Small intestine (tissue), 7 donors: ENCODE measurements at regions not wholly inside any gene's neighbourhood (a gene's known extent, or its start where the extent isn't known, plus 50 kb on each side); places are given as distances from the start of the nearest gene placed in this dataset.
A peak's percentile ranks its signal among the peaks of the same experiment; 100 is the strongest.

Source experiments
- DNase-seq, 2 donors: peaks; one replicate each; pipeline versions ENCODE4 v3.0.0 to v3.0.0-alpha.2; 2013
- FAIRE-seq: peaks from 2 replicates; lab custom pipeline; 2012; peaks lifted over from hg19 to GRCh38; lab: Jason Lieb, UNC
- H3K27ac ChIP-seq, 3 donors: one replicate each; pipeline ENCODE4 v1.5.1; 2013; ENCODE audit warnings: low read length in 2 of 3, mild to moderate bottlenecking in 2 of 3, control low read depth in 1 of 3, inconsistent platforms in 1 of 3, low read depth in 1 of 3, moderate library complexity in 1 of 3
- H3K27me3 ChIP-seq, 3 donors: one replicate each; pipeline ENCODE4 v1.6.1; 2013; ENCODE audit warnings: low read length in 3 of 3, inconsistent platforms in 1 of 3; ENCODE audit not compliant: control insufficient read depth in 3 of 3, insufficient read depth in 3 of 3
- H3K36me3 ChIP-seq, 3 donors: one replicate each; pipeline ENCODE4 v1.6.1; 2013; ENCODE audit warnings: low read length in 3 of 3, inconsistent platforms in 1 of 3, low read depth in 1 of 3, mild to moderate bottlenecking in 1 of 3, moderate library complexity in 1 of 3; ENCODE audit not compliant: control insufficient read depth in 3 of 3, insufficient read depth in 2 of 3
- H3K4me1 ChIP-seq, 3 donors: one replicate each; pipeline ENCODE4 v1.6.1; 2013; ENCODE audit warnings: low read length in 2 of 3, inconsistent platforms in 1 of 3, low read depth in 1 of 3, mild to moderate bottlenecking in 1 of 3, moderate library complexity in 1 of 3; ENCODE audit not compliant: control insufficient read depth in 3 of 3, insufficient read depth in 2 of 3
- H3K4me3 ChIP-seq, 3 donors: one replicate each; pipeline ENCODE4 v1.5.1; 2013; ENCODE audit warnings: low read length in 3 of 3, control low read depth in 1 of 3, inconsistent platforms in 1 of 3, low read depth in 1 of 3, mild to moderate bottlenecking in 1 of 3, moderate library complexity in 1 of 3
- H3K9me3 ChIP-seq, 2 donors: one replicate each; pipeline ENCODE4 v1.6.1; 2013; ENCODE audit warnings: low read depth in 1 of 2, low read length in 1 of 2; ENCODE audit not compliant: control insufficient read depth in 2 of 2, insufficient read depth in 1 of 2
- WGBS, 3 donors: extraction: QIAGEN DNeasy Blood & Tissue Kit; methylation state at CpG; one replicate each; pipeline ENCODE4 v1.1.7; 2013; 5-methylcytosine and 5-hydroxymethylcytosine counted together
- donor health status: healthy with polysubstance abuse.
- donor health status: control.
- donor health status: control.
- donor health status: Bipolar disorder and iron deficiency.
- donor health status: healthy.

- 13 to 55% (median 30%) methylated on average over 7 of the region's 7 CpGs for WGBS, 3 donors
- H3K27me3 ChIP-seq: no peaks in the 10 kb centered on the region
- FAIRE-seq: no peak
Observed at GRCh38 chr12:43277651-43278540, 274.1 kb downstream of the ADAMTS20 start.

GRCh38 chr12:43273467-43273866 is 278.5 kb downstream of the ADAMTS20 start:
- peak; percentile 12 to 78 for DNase-seq

More at GRCh38 chr12:43277651-43278540, 274.1 kb downstream of the ADAMTS20 start:
- Histone ChIP-seq H3K27ac (peak overlapping the region in 2 of 3 donors; percentile 34 to 63), H3K4me3 (no peak overlapping the region), H3K4me1 (peaks cover 0 to 5% (median 3%) of the 10 kb centered on the region in 3 donors), H3K36me3 (no peaks in the 10 kb centered on the region), H3K9me3 (no peaks in the 10 kb centered on the region)
- peak; percentile 73 to 74 for DNase-seq

GRCh38 chr12:43271659-43272058 is 280.3 kb downstream of the ADAMTS20 start:
- H3K4me3 ChIP-seq: no peak overlapping the region
- FAIRE-seq (no peak), DNase-seq (no peak)
- no peaks in the 10 kb centered on the region for H3K36me3 ChIP-seq
- no peaks in the 10 kb centered on the region for H3K9me3 ChIP-seq
- no peaks in the 10 kb centered on the region for H3K27me3 ChIP-seq
- no peak overlapping the region for H3K27ac ChIP-seq
- 59 to 74% (median 72%) methylated on average over 2 of the region's 2 CpGs for WGBS, 3 donors
- H3K4me1 ChIP-seq: no peaks in the 10 kb centered on the region

More at GRCh38 chr12:43273467-43273866, 278.5 kb downstream of the ADAMTS20 start:
- H3K4me1 ChIP-seq: peaks cover 0 to 5% (median 3%) of the 10 kb centered on the region in 3 donors
- no peaks in the 10 kb centered on the region for H3K27me3 ChIP-seq
- 17 to 62% (median 25%) methylated on average over 2 of the region's 2 CpGs for WGBS, 3 donors
- no peak for FAIRE-seq
- no peak overlapping the region for H3K27ac ChIP-seq
- H3K4me3 ChIP-seq: no peak overlapping the region
- no peaks in the 10 kb centered on the region for H3K36me3 ChIP-seq
- H3K9me3 ChIP-seq: no peaks in the 10 kb centered on the region

- no peak for FAIRE-seq
- peak in 1 of 2 donors; percentile 47 for DNase-seq
- no peaks in the 10 kb centered on the region for H3K36me3 ChIP-seq
- no peaks in the 10 kb centered on the region for H3K9me3 ChIP-seq
- H3K4me1 ChIP-seq: no peaks in the 10 kb centered on the region
- H3K27me3 ChIP-seq: no peaks in the 10 kb centered on the region
- H3K27ac ChIP-seq: no peak overlapping the region
- 22 to 36% (median 33%) methylated on average over 3 of the region's 3 CpGs for WGBS, 3 donors
- no peak overlapping the region for H3K4me3 ChIP-seq
Observed at GRCh38 chr12:43267818-43268217, 284.2 kb downstream of the ADAMTS20 start.

GRCh38 chr12:43261701-43262100 is 290.3 kb downstream of the ADAMTS20 start:
- 35 to 64% (median 61%) methylated on average over 1 of the region's 1 CpG for WGBS, 3 donors
- H3K4me1 ChIP-seq: no peaks in the 10 kb centered on the region
- no peak overlapping the region for H3K27ac ChIP-seq
- H3K36me3 ChIP-seq: no peaks in the 10 kb centered on the region
- DNase-seq (no peak), FAIRE-seq (no peak)
- no peak overlapping the region for H3K4me3 ChIP-seq
- no peaks in the 10 kb centered on the region for H3K9me3 ChIP-seq
- H3K27me3 ChIP-seq: no peaks in the 10 kb centered on the region

- H3K27ac ChIP-seq: no peak overlapping the region
- H3K4me1 ChIP-seq: no peaks in the 10 kb centered on the region
- H3K4me3 ChIP-seq: no peak overlapping the region
- H3K27me3 ChIP-seq: no peaks in the 10 kb centered on the region
- no peak for FAIRE-seq
- no peaks in the 10 kb centered on the region for H3K9me3 ChIP-seq
- H3K36me3 ChIP-seq: no peaks in the 10 kb centered on the region
- DNase-seq: no peak
Observed at GRCh38 chr12:43255522-43256111, 296.4 kb downstream of the ADAMTS20 start.

GRCh38 chr12:43252585-43252984 is 299.4 kb downstream of the ADAMTS20 start:
- WGBS, 3 donors: 86 to 96% (median 90%) methylated on average over 1 of the region's 1 CpG
- Histone ChIP-seq H3K36me3 (no peaks in the 10 kb centered on the region), H3K27me3 (no peaks in the 10 kb centered on the region), H3K27ac (no peak overlapping the region), H3K4me1 (no peaks in the 10 kb centered on the region), H3K4me3 (no peak overlapping the region), H3K9me3 (no peaks in the 10 kb centered on the region)
- FAIRE-seq: no peak
- no peak for DNase-seq

- FAIRE-seq (no peak), DNase-seq (no peak)
- Histone ChIP-seq H3K27ac (no peak overlapping the region), H3K4me3 (no peak overlapping the region), H3K9me3 (no peaks in the 10 kb centered on the region), H3K27me3 (no peaks in the 10 kb centered on the region), H3K4me1 (no peaks in the 10 kb centered on the region), H3K36me3 (no peaks in the 10 kb centered on the region)
- 88 to 94% (median 90%) methylated on average over 3 of the region's 3 CpGs for WGBS, 3 donors
Observed at GRCh38 chr12:43245947-43246346, 306.1 kb downstream of the ADAMTS20 start.
